Breast epithelium (tissue), 4 donors: ENCODE measurements at regions not wholly inside any gene's neighbourhood (a gene's known extent, or its start where the extent isn't known, plus 50 kb on each side); places are given as distances from the start of the nearest gene placed in this dataset.

Experiments
- DNase-seq, 2 donors: peaks; one replicate each; pipeline ENCODE4 v3.0.0-alpha.2; 2019; ENCODE audit warnings: low spot score in 2 of 2
- H3K27ac ChIP-seq, 2 donors: fragments of 200-600 bp; sonication (generic) in 1 of 2; one replicate each; pipeline ENCODE4 v1.5.1; 2016 to 2019; ENCODE audit warnings: mild to moderate bottlenecking in 1 of 2
- H3K27me3 ChIP-seq, 2 donors: fragments of 200-600 bp; sonication (generic) in 1 of 2; one replicate each; pipeline versions ENCODE4 v1.5.1 to v1.6.0; 2017 to 2019; ENCODE audit warnings: control low read depth in 1 of 2, mild to moderate bottlenecking in 1 of 2
- H3K36me3 ChIP-seq: fragments of 200-600 bp; one replicate; pipeline ENCODE4 v1.5.1; 2019
- H3K4me1 ChIP-seq, 2 donors: fragments of 200-600 bp; sonication (generic); one replicate each; pipeline ENCODE4 v1.5.1; 2016 to 2019; ENCODE audit warnings: control low read depth in 1 of 2
- H3K4me3 ChIP-seq, 3 donors: fragments of 200-600 bp; sonication (generic); 1 replicate in 2 of 3; 2 replicates in 1 of 3; pipeline ENCODE4 v1.5.1; 2016 to 2019; ENCODE audit warnings: mild to moderate bottlenecking in 3 of 3, moderate library complexity in 2 of 3
- H3K9me3 ChIP-seq, 2 donors: fragments of 200-600 bp; sonication (generic) in 1 of 2; one replicate each; pipeline ENCODE4 v1.5.1; 2016 to 2019; ENCODE audit warnings: control low read depth in 1 of 2
- CTCF ChIP-seq, 3 donors: fragments of 450-650 bp; IDR thresholded peaks; one replicate each; pipeline ENCODE4 v1.5.1; 2016 to 2017; ENCODE audit warnings: antibody characterized with exemption in 3 of 3, mild to moderate bottlenecking in 3 of 3, moderate library complexity in 3 of 3
- POLR2A ChIP-seq: fragments of 450-650 bp; IDR thresholded peaks from one replicate; pipeline ENCODE4 v1.6.1; 2016; ENCODE audit warnings: antibody characterized with exemption, mild to moderate bottlenecking, moderate library complexity
- POLR2AphosphoS5 ChIP-seq, 3 donors: sonication (generic); formaldehyde crosslinking; IDR thresholded peaks; one replicate each; pipeline ENCODE4 v1.6.1; 2017; ENCODE audit warnings: antibody characterized with exemption in 3 of 3
- intact Hi-C: fragments of 100-400 bp; cut with DNase I; formaldehyde crosslinking; loops from one replicate; pipeline ENCODE4 v1.15.1; 2023; ENCODE audit warnings: low total_unique reads

GRCh38 chr1:106721790-106722189, 334.7 kb upstream of the PRMT6 start:
- Histone ChIP-seq H3K4me3 (no peak overlapping the region), H3K9me3 (no peaks in the 10 kb centered on the region), H3K36me3 (no peaks in the 10 kb centered on the region), H3K4me1 (no peaks in the 10 kb centered on the region), H3K27me3 (no peaks in the 10 kb centered on the region), H3K27ac (no peak overlapping the region)
- TF ChIP-seq CTCF (IDR thresholded peaks at IDR 0.05) (no peak), POLR2A (no peak), POLR2AphosphoS5 (IDR thresholded peaks at IDR 0.05) (no peak)
- intact Hi-C loops = no loop called here
- no peak for DNase-seq

DNA sequence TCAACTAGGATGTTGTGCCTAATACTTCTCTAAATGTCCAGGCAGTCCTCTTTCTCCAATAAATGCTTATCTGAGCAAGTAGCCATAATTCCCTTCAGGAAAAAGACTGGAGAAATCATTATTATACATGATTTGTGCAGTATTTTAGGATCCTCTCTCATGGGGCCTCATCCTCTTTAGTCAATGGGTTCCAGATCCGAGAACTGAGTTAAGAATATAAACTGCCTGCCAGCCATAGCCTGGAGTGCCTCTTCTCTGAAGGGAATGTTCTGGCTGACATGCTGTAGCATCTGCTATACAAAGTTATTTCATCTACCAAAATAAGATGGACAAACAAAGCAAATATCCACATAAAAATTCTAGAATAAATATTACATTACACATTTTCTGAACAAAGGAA, 334.0 kb upstream of the PRMT6 start:
- no peaks in the 10 kb centered on the region for H3K36me3 ChIP-seq
- no peaks in the 10 kb centered on the region for H3K4me1 ChIP-seq
- no peaks in the 10 kb centered on the region for H3K9me3 ChIP-seq
- intact Hi-C loops = no loop called here
- H3K27ac ChIP-seq = no peak overlapping the region
- no peak for DNase-seq
- H3K4me3 ChIP-seq = no peak overlapping the region
- TF ChIP-seq POLR2A (no peak), POLR2AphosphoS5 (IDR thresholded peaks at IDR 0.05) (no peak), CTCF (IDR thresholded peaks at IDR 0.05) (no peak)
- H3K27me3 ChIP-seq = no peaks in the 10 kb centered on the region

GRCh38 chr1:106727171-106727570, 329.3 kb upstream of the PRMT6 start:
- TF ChIP-seq POLR2AphosphoS5 (IDR thresholded peaks at IDR 0.05) (no peak), CTCF (IDR thresholded peaks at IDR 0.05) (no peak), POLR2A (no peak)
- H3K36me3 ChIP-seq = no peaks in the 10 kb centered on the region
- no peak overlapping the region for H3K4me3 ChIP-seq

GRCh38 chr1:106746448-106747085, 309.9 kb upstream of the PRMT6 start:
- no peak for DNase-seq
- H3K4me1 ChIP-seq = no peaks in the 10 kb centered on the region
- intact Hi-C loops = no loop called here
- H3K9me3 ChIP-seq = no peaks in the 10 kb centered on the region
- H3K4me3 ChIP-seq = no peak overlapping the region
- TF ChIP-seq CTCF (IDR thresholded peaks at IDR 0.05) (no peak), POLR2A (no peak), POLR2AphosphoS5 (IDR thresholded peaks at IDR 0.05) (no peak)
- H3K36me3 ChIP-seq = no peaks in the 10 kb centered on the region
- H3K27ac ChIP-seq = no peak overlapping the region
- no peaks in the 10 kb centered on the region for H3K27me3 ChIP-seq

More at GRCh38 chr1:106727171-106727570, 329.3 kb upstream of the PRMT6 start:
- Histone ChIP-seq H3K9me3 (no peaks in the 10 kb centered on the region), H3K27ac (no peak overlapping the region), H3K4me1 (no peaks in the 10 kb centered on the region), H3K27me3 (no peaks in the 10 kb centered on the region)
- intact Hi-C loops = no loop called here
- DNase-seq = no peak

GRCh38 chr1:106747232-106747631, 309.2 kb upstream of the PRMT6 start:
- DNase-seq = no peak
- no peaks in the 10 kb centered on the region for H3K9me3 ChIP-seq
- no peaks in the 10 kb centered on the region for H3K4me1 ChIP-seq
- no peaks in the 10 kb centered on the region for H3K27me3 ChIP-seq
- H3K27ac ChIP-seq = no peak overlapping the region
- no peak overlapping the region for H3K4me3 ChIP-seq
- intact Hi-C loops = no loop called here
- no peaks in the 10 kb centered on the region for H3K36me3 ChIP-seq
- TF ChIP-seq CTCF (IDR thresholded peaks at IDR 0.05) = no peak
- TF ChIP-seq POLR2AphosphoS5 (IDR thresholded peaks at IDR 0.05) = no peak
- no peak for TF ChIP-seq POLR2A
